Lower leg skin (tissue), 3 donors: ENCODE measurements at regions not wholly inside any gene's neighbourhood (a gene's known extent, or its start where the extent isn't known, plus 50 kb on each side); places are given as distances from the start of the nearest gene placed in this dataset.

ENCODE experiments used
- CTCF ChIP-seq, 3 donors: fragments of 450-650 bp; IDR thresholded peaks; one replicate each; pipeline ENCODE4 v1.5.1; 2016; ENCODE audit warnings: antibody characterized with exemption in 3 of 3, mild to moderate bottlenecking in 3 of 3, moderate library complexity in 2 of 3
- POLR2A ChIP-seq, 2 donors: fragments of 450-650 bp; IDR thresholded peaks; one replicate each; pipeline ENCODE4 v1.6.1; 2016 to 2017; ENCODE audit warnings: antibody characterized with exemption in 2 of 2, mild to moderate bottlenecking in 1 of 2, moderate library complexity in 1 of 2

GRCh38 chr6:894274-894673 lies 201.3 kb upstream of the EXOC2 start:
- TF ChIP-seq CTCF (IDR thresholded peaks at IDR 0.05): no peak
- no peak for TF ChIP-seq POLR2A (IDR thresholded peaks at IDR 0.05)
